Umbilical cord (tissue), 1 donor: ENCODE measurements at regions not wholly inside any gene's neighbourhood (a gene's known extent, or its start where the extent isn't known, plus 50 kb on each side); places are given as distances from the start of the nearest gene placed in this dataset.

Experiments
- DNase-seq: peaks from one replicate; pipeline ENCODE4 v3.0.0-alpha.2; 2015; ENCODE audit warnings: low spot score

DNA sequence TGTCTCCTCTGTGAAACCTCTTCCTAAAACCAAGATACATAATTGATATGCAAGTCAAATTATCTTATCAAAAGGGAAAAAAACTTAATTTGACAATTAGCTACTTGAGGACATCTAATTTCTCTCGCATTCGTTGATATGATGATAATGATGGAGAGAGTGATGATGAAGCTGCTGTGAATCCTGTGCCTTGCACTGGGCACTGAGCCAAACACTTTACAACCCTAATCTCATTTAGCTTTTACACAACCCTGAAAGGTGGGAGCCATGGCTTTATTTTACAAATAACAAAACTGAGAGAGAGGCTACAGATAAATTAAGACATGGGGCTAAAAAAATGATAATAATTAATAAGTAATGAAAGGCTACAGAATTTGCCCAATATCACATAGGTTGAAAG, 176.0 kb downstream of the NOC3L start:
- DNase-seq: no peak

DNA sequence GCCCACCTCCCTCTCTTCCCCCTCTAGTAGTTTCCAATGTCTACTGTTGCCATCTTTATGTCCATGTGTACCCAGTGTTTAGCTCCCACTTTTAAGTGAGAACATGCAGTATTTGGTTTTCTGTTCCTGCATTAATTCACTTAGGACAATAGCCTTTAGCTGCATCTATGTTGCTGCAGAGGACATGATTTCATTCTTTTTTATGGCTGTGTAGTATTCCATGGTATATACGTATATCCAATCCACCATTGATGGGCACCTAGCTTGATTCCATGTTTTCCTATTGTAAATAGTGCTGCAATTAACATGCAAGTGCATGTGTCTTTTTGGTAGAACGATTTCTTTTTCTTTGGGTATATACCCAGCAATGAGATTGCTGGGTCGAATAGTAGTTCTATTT, 170.4 kb downstream of the NOC3L start:
- DNase-seq: no peak

DNA sequence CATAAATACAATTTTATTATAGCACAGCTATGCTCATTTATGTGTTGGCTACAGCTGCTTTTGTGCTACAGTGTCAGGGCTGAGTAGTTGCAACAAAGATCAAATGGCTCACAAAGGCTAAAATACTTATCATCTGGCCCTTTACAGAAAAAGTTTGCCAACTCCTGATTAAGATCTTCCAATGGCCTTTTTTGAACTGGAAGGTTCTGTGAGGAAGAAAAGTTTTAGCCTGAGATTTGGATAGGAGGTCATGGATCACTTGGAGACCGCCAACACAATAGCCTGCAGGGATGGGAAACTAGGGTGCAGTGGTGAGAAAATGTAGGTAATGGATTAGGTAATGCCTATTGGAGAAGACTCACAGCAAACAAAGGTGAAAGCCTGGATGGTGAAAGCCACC, 169.8 kb downstream of the NOC3L start:
- DNase-seq: peak; percentile 45

DNA sequence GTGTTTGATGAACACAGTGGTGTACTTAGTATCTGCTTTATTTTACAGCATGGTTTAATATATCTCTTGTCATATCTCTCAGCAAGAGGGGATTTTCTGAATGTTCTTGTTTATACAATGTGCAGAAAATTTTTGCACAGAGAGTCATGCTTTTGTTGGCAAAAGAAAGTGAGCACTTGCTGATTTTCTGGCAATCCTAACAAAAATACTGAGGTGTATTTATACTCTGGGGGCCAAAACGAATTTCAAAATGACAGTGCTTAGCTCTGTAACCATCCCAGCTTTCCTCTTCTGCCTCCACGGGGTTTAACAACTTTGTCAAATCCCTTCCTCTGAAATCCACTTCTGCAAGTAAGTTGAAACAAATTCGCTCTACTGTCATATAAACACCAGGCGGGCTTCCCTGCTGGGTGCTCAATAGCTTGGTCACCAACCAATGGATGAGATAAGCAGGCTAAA, 169.2 kb downstream of the NOC3L start:
- DNase-seq: peak; percentile 68

DNA sequence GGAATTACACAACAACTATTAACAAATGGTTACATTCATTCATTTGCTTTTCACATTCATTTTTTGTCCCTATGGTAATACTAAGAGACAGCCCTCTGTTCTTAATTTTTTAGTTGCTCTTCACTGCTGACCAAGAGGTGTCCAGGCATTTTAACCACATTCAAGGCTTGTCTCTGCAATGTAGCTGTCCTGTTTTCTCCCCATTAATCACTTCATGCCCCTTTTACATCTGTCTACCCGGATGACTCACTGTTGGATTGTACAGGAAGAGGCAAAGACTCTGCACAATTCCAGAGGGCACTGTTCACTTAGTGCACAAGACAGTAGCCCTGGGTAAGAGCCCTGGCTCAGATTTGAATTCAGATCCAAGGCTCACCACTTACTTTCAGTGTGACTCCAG, 168.5 kb downstream of the NOC3L start:
- peak; percentile 6 for DNase-seq

DNA sequence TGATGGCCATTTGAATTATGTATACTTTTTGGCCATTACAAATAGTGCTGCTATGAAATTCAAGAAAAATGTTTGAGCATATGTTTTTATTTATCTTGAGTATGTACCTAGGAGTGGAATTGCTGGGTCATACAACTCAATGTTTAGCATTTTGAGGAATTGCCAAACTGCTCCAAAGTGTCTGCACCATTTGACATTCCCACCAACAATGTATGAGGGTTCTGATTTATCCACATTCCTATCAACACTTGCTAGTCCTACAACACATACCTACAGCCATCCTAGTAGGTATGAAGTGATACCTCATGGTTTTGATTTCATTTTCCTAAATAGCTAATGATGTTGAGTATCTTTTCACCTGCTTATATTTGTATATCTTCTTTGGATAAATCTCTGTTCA, 165.5 kb downstream of the NOC3L start:
- no peak for DNase-seq

DNA sequence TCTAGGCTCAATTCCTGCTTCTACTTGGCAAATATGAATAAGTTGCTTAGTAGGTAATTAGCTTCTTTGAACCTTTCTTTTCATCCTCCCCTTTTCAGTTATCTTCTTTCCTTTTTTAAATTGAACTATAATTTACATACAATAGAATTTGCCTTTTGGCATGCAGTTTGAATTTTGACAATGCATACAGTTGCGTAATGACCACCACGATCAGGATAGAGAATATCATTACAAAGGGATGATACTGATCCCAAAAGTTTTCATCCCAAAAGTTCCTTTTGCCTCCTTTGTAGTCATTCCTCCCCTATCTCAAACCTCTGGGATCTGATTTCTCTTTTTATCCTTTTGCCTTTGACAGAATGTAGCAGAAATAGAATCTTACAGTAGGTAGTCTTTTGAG, 164.4 kb downstream of the NOC3L start:
- no peak for DNase-seq

DNA sequence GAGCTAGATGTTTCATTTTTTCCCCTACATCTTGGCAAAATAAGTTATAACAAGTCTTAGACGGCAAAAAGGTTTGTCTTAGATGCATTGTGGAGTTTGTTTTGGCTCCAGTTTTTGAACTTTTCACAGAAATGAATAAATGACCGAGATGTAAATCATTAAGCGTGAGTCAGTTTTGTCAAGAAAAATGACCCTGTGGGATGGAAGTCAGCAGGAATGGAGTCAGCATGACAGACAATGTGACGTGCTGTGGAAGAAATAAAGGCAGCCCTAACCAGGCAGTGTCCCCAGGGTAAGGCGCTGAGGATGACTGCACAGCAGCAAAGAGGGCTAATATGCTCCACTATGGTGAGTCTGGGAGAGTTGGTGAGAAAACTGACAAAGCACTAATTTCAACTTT, 163.2 kb downstream of the NOC3L start:
- DNase-seq: no peak

DNA sequence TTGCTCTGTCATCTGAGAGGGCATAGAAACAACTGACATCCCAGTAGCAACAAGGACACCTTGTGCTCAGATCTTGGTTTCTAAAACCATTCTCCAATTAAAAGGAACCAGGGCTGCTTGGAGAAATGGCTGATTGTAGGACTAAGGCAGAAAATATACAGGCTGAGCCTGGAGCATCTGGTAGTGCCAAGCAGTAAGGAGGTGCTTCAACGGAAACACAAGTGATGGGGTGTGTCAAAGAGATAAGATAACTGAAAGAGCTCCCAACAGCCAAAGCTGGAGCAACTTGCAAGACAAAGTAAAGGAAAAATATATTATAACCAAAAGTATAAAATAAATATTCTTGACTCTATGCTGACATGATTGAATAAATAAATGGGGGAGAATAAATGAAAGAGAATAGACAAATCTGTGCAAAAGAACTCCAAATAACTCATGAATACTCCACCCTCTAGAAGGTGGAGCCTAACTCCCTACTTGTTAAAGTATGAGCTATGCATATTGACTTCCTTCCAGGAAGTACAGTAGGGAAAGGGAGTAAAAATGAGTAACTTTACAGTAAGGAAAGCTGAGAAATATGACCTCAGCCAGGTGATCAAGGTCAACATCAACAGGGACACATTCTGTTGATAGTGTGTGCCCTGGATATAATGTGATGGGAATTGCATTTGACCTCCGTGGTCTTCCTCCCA, 162.4 kb downstream of the NOC3L start:
- DNase-seq: no peak

DNA sequence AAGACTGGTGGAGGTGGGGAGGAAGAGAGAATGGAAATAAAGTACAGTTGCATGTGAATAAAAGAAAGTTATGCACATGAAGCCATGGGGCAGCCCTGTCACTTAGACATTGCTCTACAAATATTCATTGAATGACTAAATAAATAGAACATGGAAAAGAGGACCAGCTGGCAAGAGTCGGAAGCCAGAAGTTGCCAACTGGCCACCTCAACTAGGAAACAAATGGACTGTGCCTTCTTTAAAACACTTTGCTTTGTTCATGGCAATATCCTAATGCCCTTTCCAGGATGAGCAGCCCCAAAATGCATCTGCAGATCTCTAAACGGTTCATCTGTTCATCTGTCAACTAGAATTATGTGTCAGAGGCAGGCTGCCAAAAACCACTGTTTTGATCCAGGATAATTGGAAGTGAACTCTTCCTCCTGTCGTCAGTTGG, 157.3 kb downstream of the NOC3L start:
- DNase-seq: no peak

DNA sequence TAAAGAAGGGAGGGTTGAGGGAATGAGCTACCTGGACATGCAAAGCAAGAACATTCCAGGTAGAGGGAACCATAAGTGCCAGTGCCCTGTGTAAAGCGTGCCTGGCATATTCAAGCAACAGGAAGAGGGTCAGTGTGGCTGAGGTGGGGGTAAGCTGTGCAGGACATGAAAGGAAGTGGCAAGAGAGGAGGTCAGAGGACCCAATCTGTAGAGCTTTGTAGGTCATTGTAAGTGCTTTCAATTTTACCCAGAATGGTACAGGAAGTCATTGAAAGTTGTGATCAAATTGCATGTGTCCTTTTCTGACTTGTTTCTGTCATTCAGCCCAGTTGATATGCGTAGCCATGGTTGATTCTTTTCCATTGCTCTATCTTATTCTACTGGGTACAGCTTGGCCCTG, 156.6 kb downstream of the NOC3L start:
- no peak for DNase-seq

DNA sequence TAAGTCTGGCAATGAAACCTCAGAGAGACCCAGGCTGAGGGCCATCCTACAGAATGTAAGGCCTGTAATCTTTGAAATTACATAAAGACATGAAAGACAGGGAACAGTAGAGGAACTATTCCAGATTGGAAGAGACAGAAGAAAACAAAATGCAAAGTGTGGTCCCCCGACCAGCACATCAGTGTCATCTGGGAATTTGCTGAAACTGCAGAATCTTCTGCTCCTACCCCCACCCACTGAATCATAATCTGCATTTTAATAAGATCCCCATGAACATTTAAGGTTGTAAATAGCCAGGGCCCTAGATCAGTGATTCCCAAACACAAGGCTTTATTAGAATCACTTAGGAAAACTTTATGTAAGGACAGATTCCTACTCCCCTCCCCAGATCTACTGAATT, 154.4 kb downstream of the NOC3L start:
- no peak for DNase-seq

DNA sequence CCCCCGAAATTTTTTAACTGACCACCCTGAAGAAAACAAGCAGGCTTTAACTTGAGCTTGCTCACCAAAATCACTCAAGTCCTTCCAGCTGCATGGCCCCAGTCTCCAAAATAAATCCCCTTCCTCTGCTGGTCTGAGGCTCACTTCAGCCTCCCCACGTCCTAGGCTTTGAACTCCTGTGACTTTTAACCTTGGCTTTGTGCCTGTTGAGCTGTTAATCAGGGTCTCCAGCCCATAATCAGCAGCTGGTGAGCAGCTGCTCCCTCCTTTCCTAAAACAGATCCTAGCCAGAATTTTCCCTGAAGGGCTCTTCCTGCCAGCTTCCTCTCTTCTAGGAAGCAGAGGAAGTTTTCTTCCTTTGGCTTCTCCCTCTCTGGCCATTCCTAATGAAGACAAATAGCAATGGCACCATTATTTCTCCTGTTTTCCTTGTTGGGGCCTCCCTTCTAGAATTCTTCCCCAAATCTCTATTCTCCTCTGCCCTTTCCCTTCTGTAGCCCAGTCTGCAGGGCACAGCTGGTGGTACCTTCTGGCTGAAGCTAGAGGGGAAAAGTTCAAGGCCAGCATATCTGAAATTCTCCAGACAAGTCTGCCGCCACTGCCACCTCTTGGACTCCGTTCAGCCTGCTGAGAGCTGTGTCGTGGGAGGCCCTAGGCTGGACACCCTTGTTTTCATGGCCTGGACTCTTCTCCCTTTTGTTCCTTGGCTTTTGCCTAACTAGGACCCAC, 152.1 kb downstream of the NOC3L start:
- peak; percentile 15 for DNase-seq

DNA sequence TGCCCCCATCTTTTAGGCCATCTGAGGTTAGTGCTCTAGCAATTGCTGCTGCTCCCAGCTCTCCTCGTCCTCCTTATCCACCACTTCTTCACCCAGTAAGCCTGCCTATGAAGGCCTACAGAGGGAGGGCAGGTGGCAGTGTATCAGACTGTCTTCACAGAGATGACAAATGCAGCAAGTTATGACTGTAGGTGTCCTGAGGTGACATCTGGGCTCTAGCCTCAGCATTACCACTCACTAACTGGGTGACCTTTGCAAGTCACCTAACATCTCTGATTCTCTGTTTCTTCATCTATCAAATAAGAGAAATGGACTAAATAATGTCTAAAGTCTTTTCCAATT, 151.6 kb downstream of the NOC3L start:
- DNase-seq: no peak

DNA sequence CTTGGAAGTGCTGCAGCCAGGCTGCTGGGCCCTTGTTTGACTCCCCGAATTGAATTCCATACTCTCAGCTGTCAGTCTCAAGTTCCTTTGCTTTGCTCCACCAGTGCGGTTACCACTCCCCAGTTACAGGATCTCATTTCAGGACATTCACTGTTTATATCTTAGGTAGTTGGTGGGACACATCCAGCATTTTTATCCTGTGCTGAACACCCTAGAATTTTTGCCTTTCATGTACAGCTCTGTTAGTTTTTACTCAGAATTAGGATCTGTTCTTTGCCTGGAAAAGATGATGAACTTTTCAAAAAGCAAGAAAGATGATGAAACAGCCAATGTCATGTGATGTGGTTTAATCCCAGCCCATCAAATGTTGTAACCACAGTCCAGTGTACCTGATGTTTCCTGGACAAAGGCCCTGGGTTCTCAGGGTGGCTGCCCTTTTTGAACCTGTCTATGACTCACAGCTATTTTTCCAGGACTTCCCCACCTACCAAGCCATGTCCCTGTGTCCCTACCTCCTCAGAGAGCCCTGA, 149.7 kb downstream of the NOC3L start:
- DNase-seq: peak; percentile 36

DNA sequence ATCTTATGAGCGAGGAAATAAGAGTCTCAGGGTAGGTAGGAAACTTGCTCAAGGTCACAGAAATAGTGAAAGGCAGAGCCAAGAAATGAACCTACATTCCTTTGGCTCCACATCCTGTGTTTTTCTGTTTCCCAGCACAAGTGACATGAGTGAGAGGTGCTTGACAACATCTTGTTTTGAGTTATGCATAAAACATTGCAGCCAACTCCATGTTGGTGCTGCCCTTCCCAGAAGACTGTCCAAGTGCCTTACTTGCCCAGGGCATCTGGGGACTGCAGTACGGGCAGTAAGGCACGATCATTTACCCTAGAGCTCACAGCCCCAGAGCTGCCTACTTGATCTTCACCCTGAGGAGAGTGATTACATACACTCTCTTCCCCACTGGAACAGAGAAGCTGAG, 148.8 kb downstream of the NOC3L start:
- DNase-seq: no peak

DNA sequence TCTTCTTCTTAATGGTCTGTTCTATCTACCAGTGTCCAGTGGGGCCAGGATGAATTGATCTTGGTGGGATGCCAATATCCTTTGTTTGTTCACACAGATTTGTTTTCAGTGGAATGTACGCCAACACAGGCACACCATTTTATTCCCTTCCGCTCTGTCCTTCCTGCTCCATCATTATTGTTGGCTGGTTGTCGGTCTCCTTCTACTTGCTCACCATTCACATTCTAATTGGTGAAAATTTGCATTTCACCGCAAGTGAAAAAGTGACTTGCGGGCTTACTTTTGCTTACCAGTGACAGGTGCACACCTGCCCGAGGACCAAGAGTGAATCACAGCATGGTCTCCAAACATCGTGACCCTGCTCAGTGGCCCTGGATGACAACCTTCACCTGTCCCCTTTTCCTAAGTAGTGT, 148.3 kb downstream of the NOC3L start:
- no peak for DNase-seq

DNA sequence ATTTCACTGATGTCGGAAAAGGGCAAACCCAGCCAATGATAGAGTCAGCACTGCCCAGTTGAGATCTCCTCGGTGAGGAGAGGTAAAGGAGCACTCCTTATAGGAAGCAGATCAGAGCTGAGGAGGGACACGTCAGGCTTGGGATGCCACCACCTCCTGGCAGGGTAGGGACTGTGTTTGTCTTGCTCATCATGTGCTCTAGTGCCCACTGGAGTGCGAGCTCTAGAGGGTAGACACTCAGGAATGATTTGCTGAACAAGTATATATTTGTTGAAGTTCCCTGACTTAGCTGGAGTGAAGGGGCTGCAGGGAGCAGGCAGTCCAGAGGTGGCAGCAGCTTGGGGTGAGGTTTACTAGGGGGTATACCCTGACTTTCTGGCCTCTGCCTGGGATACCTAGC, 146.5 kb downstream of the NOC3L start:
- no peak for DNase-seq

DNA sequence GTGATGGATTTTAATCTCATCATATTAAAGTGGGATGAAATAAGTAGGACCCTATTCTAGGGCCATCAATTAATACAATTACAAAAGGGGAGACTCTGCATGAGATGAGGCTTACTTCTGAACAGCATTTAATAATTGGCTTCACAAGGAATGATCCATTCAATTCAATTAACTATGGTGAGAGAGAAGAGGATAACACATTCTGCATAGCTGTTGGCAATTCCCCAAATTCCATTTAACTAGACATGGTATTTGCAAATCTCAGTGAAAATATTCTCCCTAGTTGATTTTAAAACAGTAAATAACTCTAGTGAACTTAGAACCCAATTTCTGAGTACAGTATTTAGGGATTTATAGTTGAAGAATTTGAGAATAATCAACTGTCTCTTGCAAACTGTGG, 145.3 kb downstream of the NOC3L start:
- DNase-seq: no peak

DNA sequence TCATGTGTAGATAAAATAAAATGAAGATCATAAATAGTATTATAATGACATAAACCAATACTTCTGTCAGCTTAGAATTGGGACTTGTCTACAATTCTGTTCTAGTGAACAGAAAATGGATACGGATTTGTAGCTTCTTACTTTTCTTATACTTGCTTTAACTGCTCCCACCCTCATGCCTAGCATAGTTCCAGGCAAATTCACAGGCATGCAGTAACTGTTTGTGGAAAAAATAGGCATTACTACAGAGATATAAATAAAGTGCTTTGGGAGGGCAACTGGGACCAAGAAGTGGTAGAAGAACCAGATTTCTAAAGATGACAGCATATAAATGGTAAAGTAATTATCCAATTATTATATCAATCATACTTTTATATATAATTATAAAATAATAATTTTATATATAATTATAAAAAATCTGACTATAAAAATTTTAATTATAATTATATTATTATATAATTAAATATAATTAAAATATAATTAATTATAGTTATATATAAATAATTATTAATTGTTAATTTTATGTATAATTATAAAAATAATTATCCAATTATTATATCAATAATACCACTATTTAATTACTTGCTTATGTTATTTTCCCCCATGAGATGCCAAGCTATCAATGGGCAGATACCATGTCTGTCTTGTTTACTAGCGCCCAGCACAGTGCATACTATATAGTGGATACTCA, 144.1 kb downstream of the NOC3L start:
- peak; percentile 60 for DNase-seq

DNA sequence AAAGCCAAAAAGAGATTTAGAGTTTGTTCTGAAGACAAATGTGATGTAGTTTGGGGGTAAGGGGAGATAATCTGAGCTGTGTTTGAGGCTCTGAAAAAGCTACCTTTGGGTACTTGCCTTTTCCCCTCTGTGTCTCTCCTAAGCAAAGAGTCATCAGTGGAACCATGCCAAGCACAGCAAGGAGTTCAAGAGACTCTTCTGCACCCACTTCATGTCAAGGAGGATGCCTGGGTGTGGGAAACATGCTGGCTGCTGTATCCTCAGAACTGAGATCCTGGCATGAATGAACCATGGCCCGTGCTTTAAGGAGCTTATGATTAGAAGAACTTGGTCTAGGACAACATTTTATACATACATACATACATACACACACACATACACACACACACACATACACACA, 142.9 kb downstream of the NOC3L start:
- no peak for DNase-seq

DNA sequence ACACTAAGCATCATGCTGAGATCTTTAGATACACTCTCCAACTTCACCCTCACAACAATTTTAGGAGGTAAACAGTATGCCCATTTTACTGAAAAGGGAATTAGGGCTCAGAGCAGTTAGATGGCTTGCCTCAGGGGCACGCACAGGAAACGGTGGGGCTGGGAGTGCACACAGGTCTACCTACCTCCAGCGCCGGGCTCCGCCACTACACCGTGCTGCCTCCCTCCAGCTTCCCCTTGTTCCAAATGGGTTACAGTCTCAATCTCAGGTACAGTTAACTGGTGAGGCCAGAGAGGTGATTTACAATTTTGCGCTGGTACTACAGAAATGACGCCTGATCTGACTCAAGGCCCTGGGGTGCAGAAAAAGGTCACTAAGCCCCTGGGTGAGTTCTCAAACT, 142.0 kb downstream of the NOC3L start:
- DNase-seq: no peak
